Epithelial cell of proximal tubule (primary cell): ENCODE measurements at regions not wholly inside any gene's neighbourhood (a gene's known extent, or its start where the extent isn't known, plus 50 kb on each side); places are given as distances from the start of the nearest gene placed in this dataset.

Source experiments
- DNase-seq: peaks from one replicate; pipeline ENCODE4 v3.0.0-alpha.2; 2011; ENCODE audit warnings: low read depth
- H3K4me3 ChIP-seq: 2 replicates; pipeline ENCODE4 v1.5.1; 2011; ENCODE audit warnings: low read depth, mild to moderate bottlenecking, low read length
- TF ChIP-seq, protein P1 (sequence below): conservative IDR thresholded peaks from 2 replicates; pipeline ENCODE4 v1.5.1; 2012; ENCODE audit warnings: low read depth, mild to moderate bottlenecking, low read length

DNA sequence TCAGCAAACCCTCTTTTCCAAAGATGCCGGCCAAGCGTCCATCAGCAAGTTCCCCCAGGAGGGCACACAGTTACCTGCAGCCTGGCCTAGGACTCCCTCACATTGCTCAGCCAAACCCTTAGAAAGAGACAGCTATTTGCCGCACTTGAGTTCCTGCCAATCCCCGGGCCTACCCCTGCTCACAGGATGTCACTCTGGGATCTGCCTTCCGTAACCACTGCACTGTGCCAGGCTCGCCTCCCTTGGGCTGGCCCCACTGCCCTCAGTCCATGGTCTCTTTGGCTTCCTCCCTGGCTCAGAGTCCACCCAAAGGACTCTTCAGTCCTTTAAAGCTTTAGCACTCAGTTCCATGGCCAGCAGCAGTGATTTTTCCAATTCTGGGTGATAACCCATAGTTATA, 128.3 kb downstream of the NSG2 start:
- TF ChIP-seq, protein P1, sequence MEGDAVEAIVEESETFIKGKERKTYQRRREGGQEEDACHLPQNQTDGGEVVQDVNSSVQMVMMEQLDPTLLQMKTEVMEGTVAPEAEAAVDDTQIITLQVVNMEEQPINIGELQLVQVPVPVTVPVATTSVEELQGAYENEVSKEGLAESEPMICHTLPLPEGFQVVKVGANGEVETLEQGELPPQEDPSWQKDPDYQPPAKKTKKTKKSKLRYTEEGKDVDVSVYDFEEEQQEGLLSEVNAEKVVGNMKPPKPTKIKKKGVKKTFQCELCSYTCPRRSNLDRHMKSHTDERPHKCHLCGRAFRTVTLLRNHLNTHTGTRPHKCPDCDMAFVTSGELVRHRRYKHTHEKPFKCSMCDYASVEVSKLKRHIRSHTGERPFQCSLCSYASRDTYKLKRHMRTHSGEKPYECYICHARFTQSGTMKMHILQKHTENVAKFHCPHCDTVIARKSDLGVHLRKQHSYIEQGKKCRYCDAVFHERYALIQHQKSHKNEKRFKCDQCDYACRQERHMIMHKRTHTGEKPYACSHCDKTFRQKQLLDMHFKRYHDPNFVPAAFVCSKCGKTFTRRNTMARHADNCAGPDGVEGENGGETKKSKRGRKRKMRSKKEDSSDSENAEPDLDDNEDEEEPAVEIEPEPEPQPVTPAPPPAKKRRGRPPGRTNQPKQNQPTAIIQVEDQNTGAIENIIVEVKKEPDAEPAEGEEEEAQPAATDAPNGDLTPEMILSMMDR, result no peak
- no peak for DNase-seq

GRCh38 chr5:174175716-174176268, 130.3 kb downstream of the NSG2 start:
- TF ChIP-seq, protein P1, result no peak
- DNase-seq, result no peak
- no peak overlapping the region for H3K4me3 ChIP-seq

More for the DNA sequence above, 128.3 kb downstream of the NSG2 start:
- no peak overlapping the region for H3K4me3 ChIP-seq

DNA sequence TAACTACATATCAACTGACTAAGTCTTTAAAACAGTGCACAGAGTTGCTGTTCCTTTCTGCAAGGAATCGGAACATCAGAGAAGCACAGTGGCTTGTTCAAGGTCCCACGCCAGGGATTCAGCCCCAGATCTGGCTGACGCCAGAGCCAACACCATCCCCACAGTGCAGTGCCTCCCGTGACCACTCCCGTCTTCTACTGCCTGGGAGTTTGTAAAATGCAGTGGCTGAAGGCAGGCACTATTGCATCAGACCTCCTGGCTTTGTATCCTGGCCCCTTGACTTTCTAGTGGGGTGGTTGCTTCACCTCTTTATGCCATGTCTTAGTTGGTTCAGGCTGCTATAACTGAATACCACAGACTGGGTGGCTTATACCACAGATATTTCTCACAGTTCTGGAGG, 131.0 kb downstream of the NSG2 start:
- no peak for DNase-seq
- TF ChIP-seq, protein P1, result no peak
- H3K4me3 ChIP-seq, result no peak overlapping the region

GRCh38 chr5:174177531-174177930, 132.0 kb downstream of the NSG2 start:
- H3K4me3 ChIP-seq, result no peak overlapping the region
- TF ChIP-seq, protein P1, result no peak
- DNase-seq, result no peak

DNA sequence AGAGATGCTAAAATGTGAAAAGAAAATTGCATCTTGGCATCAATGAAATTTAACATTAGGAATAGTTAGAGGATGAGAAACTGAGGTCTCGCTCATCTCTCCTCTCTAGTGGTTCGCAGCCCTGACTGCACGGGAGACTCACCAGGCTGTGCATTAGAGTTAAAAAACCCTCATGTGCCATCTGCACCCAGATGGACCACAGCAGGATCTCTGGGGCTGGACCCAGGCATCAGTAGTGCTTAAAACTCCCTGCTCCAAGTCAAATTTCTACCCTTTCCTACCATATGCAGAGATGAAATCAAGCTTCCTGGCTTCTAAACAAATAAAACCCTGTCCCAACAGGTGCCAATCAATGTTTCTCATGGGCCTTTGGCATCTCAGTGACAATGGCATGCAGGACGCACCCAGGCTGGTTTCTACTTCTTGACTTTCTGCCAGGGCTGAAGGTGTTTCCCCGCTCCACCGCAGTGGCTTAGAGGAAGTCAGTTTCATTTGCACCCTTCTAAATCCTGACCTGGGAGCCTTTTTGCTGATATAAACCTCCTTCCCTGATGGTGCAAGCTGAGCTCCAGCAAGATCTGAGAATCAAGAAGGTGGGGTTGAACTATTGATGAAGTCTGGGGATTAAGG, 132.6 kb downstream of the NSG2 start:
- H3K4me3 ChIP-seq, result no peak overlapping the region
- TF ChIP-seq, protein P1, result no peak
- DNase-seq, result no peak

DNA sequence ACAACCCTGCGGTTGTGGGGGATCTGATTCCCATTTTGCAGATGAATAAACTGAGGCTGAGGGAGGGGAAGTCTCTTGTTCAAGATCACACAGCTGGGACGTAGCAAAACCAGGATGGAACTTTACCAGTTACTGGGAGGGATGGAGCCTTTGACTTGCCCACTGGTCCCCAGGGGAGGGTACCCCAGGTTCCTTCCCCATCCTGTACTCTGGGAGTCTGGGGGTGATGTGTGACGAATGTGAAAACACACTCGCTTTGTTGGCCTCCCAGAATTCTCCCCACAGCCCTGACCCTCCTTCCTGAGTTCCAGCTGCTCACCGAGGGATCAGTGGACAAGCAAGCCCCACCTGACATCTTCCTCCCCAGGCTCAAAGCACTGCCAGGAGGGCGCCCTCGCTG, 135.1 kb downstream of the NSG2 start:
- DNase-seq, result no peak
- no peak overlapping the region for H3K4me3 ChIP-seq
- TF ChIP-seq, protein P1, result no peak

DNA sequence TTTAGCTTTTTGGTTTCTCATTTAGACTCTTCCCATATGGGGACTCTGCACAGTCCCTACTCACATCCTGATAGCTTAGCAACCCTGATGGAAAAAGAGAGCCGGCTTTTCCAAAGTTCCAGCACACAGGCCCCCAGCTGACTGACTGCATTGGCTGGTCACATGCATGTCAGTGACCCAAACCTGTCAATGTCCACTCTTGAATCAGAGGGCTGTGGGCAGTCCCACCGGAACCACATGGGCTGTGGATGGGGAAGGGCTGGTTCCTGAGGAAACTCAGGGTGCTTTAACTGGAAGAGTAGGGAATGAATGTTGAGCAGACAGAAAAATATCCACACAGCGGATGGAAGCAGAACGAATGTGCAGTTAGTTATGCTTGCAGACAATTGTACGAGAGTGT, 136.6 kb downstream of the NSG2 start:
- no peak overlapping the region for H3K4me3 ChIP-seq
- no peak for DNase-seq
- TF ChIP-seq, protein P1, result no peak
